Endothelial cell of umbilical vein (primary cell): ENCODE measurements at regions not wholly inside any gene's neighbourhood (a gene's known extent, or its start where the extent isn't known, plus 50 kb on each side); places are given as distances from the start of the nearest gene placed in this dataset.

Experiments
- BruUV-seq: library from RNA; stranded (reverse); fragments of 400-500 nt; replicated peaks from 2 replicates; lab custom pipeline; 2021; lab: Mats Ljungman, UMichigan
- CTCF ChIA-PET: fragments of 300-600, 350-600 bp; sonication (Branson Sonifier 250); formaldehyde crosslinking; loops from one replicate; lab custom pipeline; 2021; ENCODE audit warnings: antibody characterized with exemption, inconsistent platforms; lab: Charles Lee
- POLR2A ChIA-PET: fragments of 300-600, 350-600 bp; sonication (Branson Sonifier 250); formaldehyde crosslinking; loops from one replicate; lab custom pipeline; 2021; ENCODE audit warnings: antibody characterized with exemption, inconsistent platforms; lab: Charles Lee
- DNase-seq: peaks from one replicate; pipeline ENCODE4 v3.0.0-alpha.2; 2011; ENCODE audit warnings: low read depth, low spot score
- FAIRE-seq: peaks from 2 replicates; lab custom pipeline; 2011; peaks lifted over from hg19 to GRCh38; lab: Jason Lieb, UNC
- H2AFZ ChIP-seq: 2 replicates; pipeline ENCODE4 v1.6.0; 2012; ENCODE audit warnings: low read depth, low read length, control low read depth, inconsistent platforms
- H3K27ac ChIP-seq: 2 replicates; pipeline ENCODE4 v1.5.1; 2011; ENCODE audit warnings: low read depth, mild to moderate bottlenecking, control low read depth, low read length, moderate library complexity; ENCODE audit not compliant: insufficient read depth
- H3K27me3 ChIP-seq, 2 experiments: 2 replicates each; pipeline versions ENCODE4 v1.6.0 to v1.6.1; 2011; ENCODE audit warnings: low read length in 2 of 2, mixed read lengths in 1 of 2; ENCODE audit not compliant: control insufficient read depth in 2 of 2, insufficient read depth in 2 of 2
- H3K36me3 ChIP-seq, 2 experiments: 2 replicates in 1 of 2; 3 replicates in 1 of 2; pipeline ENCODE4 v1.5.1; 2011; ENCODE audit warnings: low read length in 2 of 2, mild to moderate bottlenecking in 1 of 2, moderate library complexity in 1 of 2; ENCODE audit not compliant: control insufficient read depth in 2 of 2, insufficient read depth in 2 of 2; ENCODE audit errors: extremely low read depth in 1 of 2
- H3K4me1 ChIP-seq: 3 replicates; pipeline ENCODE4 v1.5.1; 2011; ENCODE audit warnings: mild to moderate bottlenecking, low read length; ENCODE audit not compliant: control insufficient read depth, insufficient read depth; ENCODE audit errors: extremely low read depth
- H3K4me2 ChIP-seq: 2 replicates; pipeline ENCODE4 v1.6.1; 2011; ENCODE audit warnings: low read length, control low read depth, mixed read lengths; ENCODE audit not compliant: insufficient read depth
- H3K4me3 ChIP-seq, 3 experiments: fragments of 200-600 bp in 1 of 3; sonication (generic), shearing (Covaris generic) in 1 of 3; replicated peaks in 1 of 3; 2 replicates each; pipeline ENCODE4 v1.5.1; 2011 to 2016; ENCODE audit warnings: control low read depth in 3 of 3, low read length in 3 of 3, mild to moderate bottlenecking in 2 of 3, inconsistent platforms in 1 of 3, low read depth in 1 of 3, moderate library complexity in 1 of 3; ENCODE audit not compliant: insufficient read depth in 1 of 3
- H3K79me2 ChIP-seq: 2 replicates; pipeline ENCODE4 v1.6.0; 2012; ENCODE audit warnings: low read length, inconsistent platforms; ENCODE audit not compliant: control insufficient read depth, insufficient read depth
- H3K9ac ChIP-seq: replicated peaks from 2 replicates; pipeline ENCODE3; 2011; ENCODE audit warnings: low read length, control low read depth; ENCODE audit not compliant: insufficient read depth; ENCODE audit errors: extremely low read depth
- H3K9me1 ChIP-seq: replicated peaks from 3 replicates; pipeline ENCODE4 v1.6.0; 2011; ENCODE audit warnings: mild to moderate bottlenecking, low read length; ENCODE audit not compliant: control insufficient read depth, insufficient read depth; ENCODE audit errors: extremely low read depth
- H3K9me3 ChIP-seq: replicated peaks from 2 replicates; pipeline ENCODE4 v1.5.1; 2012; ENCODE audit warnings: low read length, inconsistent platforms; ENCODE audit not compliant: control insufficient read depth, insufficient read depth
- H4K20me1 ChIP-seq: replicated peaks from 2 replicates; pipeline ENCODE3; 2011; ENCODE audit warnings: mild to moderate bottlenecking, low read length; ENCODE audit not compliant: control insufficient read depth, insufficient read depth; ENCODE audit errors: extremely low read depth
- EZH2 ChIP-seq: IDR thresholded peaks from 2 replicates; pipeline ENCODE4 v1.6.1; 2012; ENCODE audit warnings: borderline replicate concordance, low read depth, mild to moderate bottlenecking, moderate library complexity, low read length, inconsistent platforms; ENCODE audit not compliant: severe bottlenecking
- FOS ChIP-seq: IDR thresholded peaks from 2 replicates; pipeline ENCODE4 v1.6.1; 2011; ENCODE audit warnings: mild to moderate bottlenecking, low read length, moderate library complexity, borderline replicate concordance; ENCODE audit not compliant: insufficient read depth
- GATA2 ChIP-seq: IDR thresholded peaks from 2 replicates; pipeline ENCODE4 v1.7.0; 2011; ENCODE audit warnings: low read depth, mild to moderate bottlenecking, moderate library complexity, mixed read lengths, low read length; ENCODE audit not compliant: insufficient read length, insufficient read depth
- JUN ChIP-seq: IDR thresholded peaks from 2 replicates; pipeline ENCODE4 v1.6.1; 2011; ENCODE audit warnings: borderline replicate concordance, low read depth; ENCODE audit not compliant: insufficient read length, insufficient read depth
- MYC ChIP-seq: IDR thresholded peaks from one replicate; pipeline ENCODE4 v1.6.1; 2011; ENCODE audit warnings: mild to moderate bottlenecking, low read depth, low read length
- POLR2A ChIP-seq: IDR thresholded peaks from 2 replicates; pipeline ENCODE4 v1.6.1; 2012; ENCODE audit warnings: low read depth, mild to moderate bottlenecking, control low read depth, low read length
- POLR2AphosphoS5 ChIP-seq: IDR thresholded peaks from 2 replicates; pipeline ENCODE4 v1.6.1; 2012; ENCODE audit warnings: low read depth, mild to moderate bottlenecking, control low read depth, low read length, moderate library complexity; ENCODE audit not compliant: insufficient read depth
- dilution Hi-C: fragments of 300-500 bp; cut with MboI; formaldehyde crosslinking; loops from one replicate; pipeline ENCODE4 v1.15.0; 2019; ENCODE audit warnings: low sequenced_read_pairs; ENCODE audit not compliant: extremely low pct_ligation_motif_present
- intact Hi-C: fragments of 100-400 bp; cut with micrococcal nuclease; formaldehyde crosslinking; loops from one replicate; pipeline ENCODE4 v1.10.0; 2022
- TF ChIP-seq, protein P1 (sequence below), 2 donors: IDR thresholded peaks; 1 replicate in 1 of 2; 2 replicates in 1 of 2; pipeline ENCODE4 v1.5.1; 2011; ENCODE audit warnings: low read length in 2 of 2, mild to moderate bottlenecking in 2 of 2, moderate library complexity in 2 of 2, control low read depth in 1 of 2, inconsistent platforms in 1 of 2, low read depth in 1 of 2; ENCODE audit not compliant: insufficient read depth in 1 of 2; ENCODE audit errors: extremely low read depth in 1 of 2
- TF ChIP-seq, protein P2 (sequence below): IDR thresholded peaks from 2 replicates; pipeline ENCODE4 v1.6.1; 2011; ENCODE audit not compliant: insufficient read depth, insufficient read length

DNA sequence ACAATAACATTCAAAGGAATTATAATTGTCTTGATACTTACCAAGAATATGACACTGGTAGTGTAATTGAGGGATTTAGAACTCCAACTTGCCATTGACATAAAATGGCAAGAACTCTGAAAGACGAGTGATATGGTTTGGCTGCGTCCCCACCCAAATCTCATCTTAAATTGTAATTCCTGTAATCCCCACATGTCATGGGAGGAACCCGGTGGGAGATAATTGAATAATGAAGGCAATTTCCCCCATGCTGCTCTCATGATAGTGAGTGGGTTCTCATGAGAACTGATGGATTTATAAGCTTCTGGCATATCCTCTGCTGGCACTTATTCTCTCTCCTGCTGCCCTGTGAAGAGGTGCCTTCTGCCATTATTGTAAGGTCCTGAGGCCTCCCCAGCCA lies 1536.4 kb downstream of the TECRL start:
- Histone ChIP-seq H3K4me2 (no peak overlapping the region), H3K9me1 (no peaks in the 10 kb centered on the region), H2AFZ (no peak overlapping the region), H3K27me3 (no peaks in the 10 kb centered on the region), H4K20me1 (no peaks in the 10 kb centered on the region), H3K36me3 (no peaks in the 10 kb centered on the region), H3K79me2 (no peaks in the 10 kb centered on the region), H3K9ac (no peak overlapping the region), H3K4me1 (no peaks in the 10 kb centered on the region), H3K27ac (no peak overlapping the region), H3K9me3 (peaks cover 2% of the 10 kb centered on the region), H3K4me3 (no peak overlapping the region)
- dilution Hi-C loops = no loop called here
- DNase-seq (no peak), FAIRE-seq (no peak)
- ChIA-PET POLR2A (no interaction called here), CTCF (no interaction called here)
- no TSS peak for BruUV-seq
- intact Hi-C loops = no loop called here
- TF ChIP-seq MYC (no peak), POLR2A (no peak), FOS (no peak), EZH2 (no peak)
- TF ChIP-seq, protein P1, sequence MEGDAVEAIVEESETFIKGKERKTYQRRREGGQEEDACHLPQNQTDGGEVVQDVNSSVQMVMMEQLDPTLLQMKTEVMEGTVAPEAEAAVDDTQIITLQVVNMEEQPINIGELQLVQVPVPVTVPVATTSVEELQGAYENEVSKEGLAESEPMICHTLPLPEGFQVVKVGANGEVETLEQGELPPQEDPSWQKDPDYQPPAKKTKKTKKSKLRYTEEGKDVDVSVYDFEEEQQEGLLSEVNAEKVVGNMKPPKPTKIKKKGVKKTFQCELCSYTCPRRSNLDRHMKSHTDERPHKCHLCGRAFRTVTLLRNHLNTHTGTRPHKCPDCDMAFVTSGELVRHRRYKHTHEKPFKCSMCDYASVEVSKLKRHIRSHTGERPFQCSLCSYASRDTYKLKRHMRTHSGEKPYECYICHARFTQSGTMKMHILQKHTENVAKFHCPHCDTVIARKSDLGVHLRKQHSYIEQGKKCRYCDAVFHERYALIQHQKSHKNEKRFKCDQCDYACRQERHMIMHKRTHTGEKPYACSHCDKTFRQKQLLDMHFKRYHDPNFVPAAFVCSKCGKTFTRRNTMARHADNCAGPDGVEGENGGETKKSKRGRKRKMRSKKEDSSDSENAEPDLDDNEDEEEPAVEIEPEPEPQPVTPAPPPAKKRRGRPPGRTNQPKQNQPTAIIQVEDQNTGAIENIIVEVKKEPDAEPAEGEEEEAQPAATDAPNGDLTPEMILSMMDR (IDR thresholded peaks at IDR 0.05; ENCODE audit: extremely low read depth in 1 of 2, insufficient read depth in 1 of 2, low read depth in 1 of 2, low read length in 2 of 2) = no peak

DNA sequence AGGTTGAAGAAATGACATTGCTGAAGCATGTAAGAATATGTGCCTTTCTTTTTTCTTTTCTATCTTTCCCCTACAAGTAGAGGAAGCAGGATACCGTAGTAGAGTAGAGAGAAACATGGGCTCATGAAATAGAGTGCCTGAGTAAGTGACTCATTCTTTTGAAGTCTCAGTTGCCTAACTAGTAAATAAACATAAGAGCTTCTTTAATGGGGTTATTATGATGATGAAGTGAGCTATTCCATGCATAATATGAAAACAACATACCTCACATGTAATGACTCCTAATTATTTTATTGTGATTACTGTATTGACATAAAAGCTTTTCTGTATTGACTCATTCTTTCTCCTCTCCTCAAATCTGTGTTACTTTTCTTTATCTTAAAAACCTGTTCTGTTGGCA lies 1538.2 kb downstream of the TECRL start:
- Histone ChIP-seq H3K27me3 (no peaks in the 10 kb centered on the region), H3K36me3 (no peaks in the 10 kb centered on the region), H3K4me3 (no peak overlapping the region), H3K79me2 (no peaks in the 10 kb centered on the region), H3K27ac (no peak overlapping the region), H3K9me3 (peaks cover 5% of the 10 kb centered on the region), H3K9me1 (no peaks in the 10 kb centered on the region), H4K20me1 (no peaks in the 10 kb centered on the region), H3K9ac (no peak overlapping the region), H3K4me1 (no peaks in the 10 kb centered on the region), H2AFZ (no peak overlapping the region), H3K4me2 (no peak overlapping the region)
- CTCF ChIA-PET = no interaction called here
- no TSS peak for BruUV-seq
- DNase-seq = no peak
- intact Hi-C loops (no loop called here), dilution Hi-C loops (no loop called here)
- POLR2A ChIA-PET = no interaction called here
- TF ChIP-seq EZH2 (no peak), GATA2 (no peak), POLR2A (no peak), JUN (no peak), POLR2AphosphoS5 (no peak), FOS (no peak), MYC (no peak)
- TF ChIP-seq, protein P1 (IDR thresholded peaks at IDR 0.05; ENCODE audit: extremely low read depth in 1 of 2, insufficient read depth in 1 of 2, low read depth in 1 of 2, low read length in 2 of 2) = no peak
- TF ChIP-seq, protein P2, sequence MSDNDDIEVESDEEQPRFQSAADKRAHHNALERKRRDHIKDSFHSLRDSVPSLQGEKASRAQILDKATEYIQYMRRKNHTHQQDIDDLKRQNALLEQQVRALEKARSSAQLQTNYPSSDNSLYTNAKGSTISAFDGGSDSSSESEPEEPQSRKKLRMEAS = no peak
- no peak for FAIRE-seq
